HG02981 (cell line): ENCODE measurements at regions not wholly inside any gene's neighbourhood (a gene's known extent, or its start where the extent isn't known, plus 50 kb on each side); places are given as distances from the start of the nearest gene placed in this dataset.
"Not testable (repeated sequence)": the region's sequence is repeated elsewhere in the genome, so short reads cannot be mapped to it uniquely, and the experiment has no call there.

Source experiments
- ATAC-seq: cut with Tn5 transposase; IDR thresholded peaks from one replicate; pipeline ENCODE4 v1.9.1; 2021; ENCODE audit warnings: mild to moderate bottlenecking, moderate library complexity; ENCODE audit not compliant: unreplicated experiment

DNA sequence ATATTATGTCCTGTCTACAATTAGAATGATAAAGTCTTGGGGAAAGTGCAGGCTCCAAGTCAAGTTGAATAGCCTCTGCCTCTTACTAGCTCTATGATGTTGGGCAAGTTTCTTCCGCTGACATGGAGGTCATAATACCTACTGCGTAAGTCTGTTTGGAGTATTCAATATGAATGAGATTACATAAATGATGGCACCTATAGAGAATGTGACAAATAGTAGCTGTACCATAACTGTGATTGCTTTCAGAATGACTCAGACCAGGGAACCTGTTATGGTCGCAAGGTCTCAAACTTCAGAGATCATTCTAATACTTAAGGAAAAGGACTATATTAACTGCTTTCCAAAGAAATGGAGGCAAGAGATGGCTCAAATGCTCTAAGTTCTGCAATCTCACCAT, 94.0 kb upstream of the ABCA1 start:
- no peak for ATAC-seq

DNA sequence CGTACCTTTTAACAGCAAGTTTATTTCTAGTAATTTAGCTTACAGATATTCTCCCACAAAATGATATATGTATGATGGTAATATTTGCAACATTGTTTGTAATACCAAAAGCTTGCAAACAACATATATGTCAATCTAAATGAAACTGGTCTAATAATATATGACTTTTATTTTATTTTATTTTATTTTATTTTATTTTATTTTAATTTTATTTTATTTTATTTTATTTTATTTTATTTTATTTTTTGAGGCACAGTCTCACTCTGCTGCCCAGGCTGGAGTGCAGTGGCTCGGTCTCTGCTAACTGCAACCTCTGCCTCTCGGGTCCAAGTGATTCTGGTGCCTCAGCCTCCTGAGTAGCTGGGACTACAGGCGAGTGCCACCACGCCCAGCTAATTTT, 94.6 kb upstream of the ABCA1 start:
- ATAC-seq: not testable (repeated sequence)

DNA sequence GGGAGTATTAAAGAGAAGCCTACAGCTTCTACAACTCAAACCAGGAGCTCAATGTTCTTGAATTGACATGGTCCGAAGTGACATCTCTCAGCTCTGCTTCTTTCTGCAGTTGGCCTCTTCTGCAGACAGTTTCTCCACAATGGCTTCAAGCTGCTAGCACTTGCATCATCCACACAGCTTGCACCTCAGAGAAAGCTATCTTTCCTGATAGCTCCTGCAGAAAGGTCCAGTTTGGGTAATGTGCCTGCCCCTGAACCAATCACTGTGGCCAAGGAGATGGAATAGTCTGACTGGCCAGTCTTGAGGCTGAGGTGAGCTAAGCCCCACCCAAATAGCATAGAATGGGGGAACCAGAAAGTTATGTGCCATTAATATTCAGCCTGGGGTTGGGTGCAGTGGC, 95.8 kb upstream of the ABCA1 start:
- no peak for ATAC-seq

DNA sequence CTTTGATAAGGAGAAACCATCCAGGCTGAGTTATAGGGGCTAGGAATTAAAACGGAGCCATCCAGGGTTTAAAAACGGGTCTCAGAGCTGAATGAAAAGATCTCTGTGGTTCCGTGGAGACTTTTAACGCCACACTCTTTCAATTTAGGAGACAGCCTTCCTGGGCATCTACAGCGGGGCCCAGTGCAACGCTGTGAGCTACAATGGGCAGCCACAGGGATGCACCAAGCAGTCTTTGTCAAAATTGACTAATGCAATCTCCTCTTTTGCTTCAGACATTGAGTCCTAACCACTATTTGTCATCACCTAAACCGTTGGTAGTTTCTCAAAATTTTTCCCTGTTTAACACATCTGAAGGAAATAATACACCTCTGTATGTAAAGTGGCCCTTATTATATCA, 96.6 kb upstream of the ABCA1 start:
- no peak for ATAC-seq

DNA sequence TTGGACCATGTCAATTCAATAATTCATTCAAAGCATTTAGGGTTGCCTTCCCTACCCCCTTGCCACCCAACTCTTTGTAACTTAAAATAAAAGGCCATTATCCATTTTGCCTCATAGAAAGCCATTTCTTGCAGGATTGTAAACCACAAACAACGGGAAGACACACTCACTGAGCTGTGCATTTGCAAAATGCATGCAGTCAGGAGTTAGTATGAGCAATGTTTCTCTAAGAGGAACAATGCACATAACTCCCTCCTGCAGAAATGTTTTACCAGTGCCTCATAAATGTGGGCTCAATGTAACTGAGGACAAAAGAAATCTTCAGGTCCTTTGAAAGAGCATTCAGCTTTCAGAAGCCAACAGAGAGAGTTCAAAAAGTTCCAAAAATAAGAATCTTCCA, 98.5 kb upstream of the ABCA1 start:
- ATAC-seq: no peak

DNA sequence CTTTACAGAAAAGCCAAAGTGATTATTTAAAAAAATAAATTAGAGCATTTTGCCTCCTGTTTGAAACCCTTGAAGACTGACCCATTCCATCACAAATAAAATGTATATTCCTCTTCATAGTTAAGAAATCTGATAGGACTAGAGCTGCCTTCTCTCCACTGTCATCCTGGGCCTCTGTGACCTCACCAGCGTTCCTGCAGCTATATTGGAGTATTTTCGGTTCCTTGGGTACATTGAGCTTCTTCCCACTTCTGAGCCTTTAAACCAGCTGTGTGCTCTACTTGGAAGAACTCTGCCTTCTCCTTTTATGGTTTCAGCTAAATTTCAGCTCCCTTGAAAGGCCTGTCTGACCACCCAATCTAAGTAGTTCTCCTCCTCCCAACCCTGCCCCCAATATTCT, 99.1 kb upstream of the ABCA1 start:
- no peak for ATAC-seq

DNA sequence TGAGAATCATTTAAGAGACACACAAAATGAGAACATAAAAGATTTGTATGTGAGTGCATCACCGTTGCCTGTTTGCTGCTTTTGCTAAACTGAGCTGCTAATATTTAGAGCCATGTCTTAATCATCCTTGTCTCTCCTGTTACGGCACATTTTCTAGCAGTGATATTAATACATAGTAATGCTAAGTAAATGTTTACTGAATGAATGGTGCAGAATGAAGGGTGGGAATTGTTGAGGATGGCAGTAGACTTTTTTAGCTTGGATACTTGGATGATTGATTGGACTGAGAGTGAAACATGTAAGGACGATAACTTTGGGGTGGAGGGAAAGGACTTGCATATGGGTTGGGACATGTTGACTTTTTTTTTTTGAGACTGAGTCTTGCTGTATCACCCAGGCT, 102.3 kb upstream of the ABCA1 start:
- no peak for ATAC-seq

DNA sequence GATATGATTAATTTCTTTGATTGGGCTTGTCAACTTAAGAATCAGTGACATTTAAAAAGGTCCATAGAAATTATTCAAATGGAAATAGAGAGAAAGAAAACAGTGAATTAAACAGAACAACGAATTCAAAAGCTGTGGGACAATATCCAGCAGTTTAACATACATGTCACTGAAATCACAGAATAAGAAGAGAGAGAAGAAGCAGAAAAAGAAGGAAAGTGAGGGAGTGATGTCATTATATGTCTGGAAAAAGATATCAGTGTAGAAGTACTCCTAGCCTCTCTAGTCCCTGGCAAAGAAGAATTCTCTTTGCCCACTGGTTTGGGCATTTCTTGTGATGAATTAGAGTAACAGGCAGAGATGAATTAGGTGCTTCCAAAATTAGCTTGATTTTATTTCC, 109.2 kb upstream of the ABCA1 start:
- ATAC-seq: no peak

DNA sequence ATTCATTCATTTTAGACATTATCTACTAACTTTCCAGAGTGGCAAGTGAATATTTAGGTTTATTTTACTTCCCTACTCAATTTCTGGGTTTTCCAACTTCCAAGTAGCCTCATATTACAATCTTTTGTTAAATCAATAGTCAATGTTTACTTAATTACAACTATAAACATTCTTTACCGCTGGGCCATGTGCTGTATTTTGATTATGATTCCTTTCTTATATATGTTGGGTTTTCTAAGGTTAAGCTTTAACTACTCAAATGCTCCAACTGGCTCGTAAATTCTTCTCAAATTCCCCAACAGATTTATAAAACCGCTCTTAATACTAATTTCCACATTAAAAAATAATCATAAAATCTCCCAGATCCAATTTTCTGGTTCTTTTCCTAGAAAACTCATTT, 110.1 kb upstream of the ABCA1 start:
- no peak for ATAC-seq

DNA sequence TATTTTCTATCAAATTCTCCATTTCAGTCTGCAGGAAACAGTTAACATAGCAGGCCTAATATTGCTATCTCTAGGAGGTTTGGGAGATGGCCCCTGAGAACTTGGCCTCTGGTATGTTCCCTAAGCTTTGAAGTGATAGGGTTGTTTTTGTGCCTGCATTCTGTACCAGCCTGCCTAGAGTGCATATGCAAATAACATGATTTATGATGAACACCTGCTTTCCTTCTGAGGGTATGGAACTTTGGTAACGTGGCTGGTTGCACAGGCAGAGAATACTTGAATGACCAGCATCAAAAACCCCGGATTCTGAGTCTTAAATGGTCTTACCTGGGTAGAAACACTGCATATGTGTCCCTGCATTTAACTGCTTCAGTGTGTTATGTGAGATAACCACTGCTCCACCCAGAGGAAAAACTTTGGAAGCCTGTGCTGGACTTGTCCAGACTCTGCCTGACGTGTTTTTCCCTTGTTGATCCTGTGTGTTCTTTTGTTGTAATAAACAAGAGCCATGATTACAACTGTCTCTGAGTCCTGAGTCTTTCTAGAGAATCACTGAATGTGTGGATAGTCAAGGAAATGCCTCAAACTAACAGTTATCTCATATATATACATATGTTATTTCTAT, 111.3 kb upstream of the ABCA1 start:
- no peak for ATAC-seq

DNA sequence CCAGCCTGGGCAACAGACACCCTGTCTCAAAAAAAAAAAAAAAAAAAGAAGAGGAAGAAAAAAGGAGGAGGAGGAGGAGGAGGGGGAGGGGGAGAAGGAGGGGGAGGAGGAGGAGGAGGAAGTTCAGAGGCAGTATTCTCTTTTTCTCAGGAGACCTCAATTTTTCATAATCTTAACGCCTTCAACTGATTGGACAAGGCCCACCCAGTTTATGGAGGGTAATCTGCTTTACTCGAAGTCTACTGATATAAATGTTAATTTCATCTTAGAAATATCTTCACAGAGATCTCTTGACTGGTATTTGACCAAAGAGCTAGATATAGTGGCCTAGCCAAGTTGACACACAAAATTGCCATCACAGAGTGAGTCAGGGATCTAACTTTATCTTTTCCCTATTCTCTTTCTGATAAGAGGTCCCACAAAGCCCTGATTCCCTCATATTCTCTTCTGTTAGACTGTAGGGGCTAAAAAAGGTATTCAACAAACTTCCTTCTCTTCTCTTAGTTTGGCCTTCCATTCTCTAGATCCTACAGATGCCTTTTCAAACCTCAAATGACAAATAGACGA, 115.5 kb upstream of the ABCA1 start:
- no peak for ATAC-seq

DNA sequence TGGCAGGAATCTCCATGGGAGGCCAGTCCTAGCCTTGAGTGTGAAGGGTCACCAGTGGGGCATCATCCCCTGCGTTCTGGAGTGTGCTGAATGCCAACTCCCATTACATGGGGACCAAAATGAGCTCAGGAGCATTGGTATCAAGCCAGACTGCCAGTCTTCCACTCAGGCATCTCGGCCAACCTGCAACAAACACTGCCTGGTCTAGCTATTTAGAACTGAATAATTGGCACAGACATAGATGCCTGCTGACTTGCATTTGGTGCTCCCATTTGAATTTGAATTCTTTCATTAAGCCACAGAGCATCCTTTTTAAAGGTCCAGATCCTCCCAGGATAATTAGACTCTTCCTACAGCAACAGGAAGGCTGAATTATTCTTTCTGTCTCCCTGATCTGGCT, 116.6 kb upstream of the ABCA1 start:
- no peak for ATAC-seq

DNA sequence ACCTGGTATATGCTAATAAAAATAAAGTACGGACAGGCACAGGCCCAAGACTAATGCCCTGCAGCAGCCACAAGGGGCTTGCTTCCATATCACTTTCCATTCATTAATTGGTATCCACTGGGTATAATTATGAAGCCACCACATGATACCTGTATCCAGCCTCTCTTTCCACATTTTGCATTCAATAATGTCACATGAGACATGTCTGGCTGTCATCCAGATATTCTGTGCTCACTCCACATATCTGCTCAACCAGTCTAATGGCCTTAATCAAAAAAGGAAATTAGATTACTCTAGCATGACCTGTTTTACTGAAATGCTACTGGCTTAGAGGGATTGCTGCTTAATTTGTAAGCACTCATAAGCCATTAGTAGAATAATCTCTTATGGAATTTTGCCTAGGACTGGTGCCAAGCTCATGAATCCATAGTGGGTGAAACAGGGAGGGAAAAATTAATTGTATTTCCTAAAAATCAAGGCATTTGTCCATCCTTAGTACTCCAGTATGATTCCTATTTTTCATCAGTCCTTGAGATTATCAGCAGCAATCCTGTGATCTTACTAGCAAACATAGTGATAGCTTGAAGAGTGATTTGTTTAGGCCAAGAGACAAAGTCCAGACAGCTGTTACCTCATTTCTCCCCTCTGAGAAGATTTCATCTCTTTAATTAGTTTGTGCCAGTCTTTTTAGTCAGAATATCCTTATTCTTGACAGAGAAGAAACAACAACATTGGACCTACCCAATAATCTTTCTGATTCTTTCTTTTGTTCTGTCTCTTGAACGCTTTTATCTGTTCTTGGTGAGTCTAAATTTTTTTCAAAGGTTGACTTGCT, 119.2 kb upstream of the ABCA1 start:
- ATAC-seq: no peak

DNA sequence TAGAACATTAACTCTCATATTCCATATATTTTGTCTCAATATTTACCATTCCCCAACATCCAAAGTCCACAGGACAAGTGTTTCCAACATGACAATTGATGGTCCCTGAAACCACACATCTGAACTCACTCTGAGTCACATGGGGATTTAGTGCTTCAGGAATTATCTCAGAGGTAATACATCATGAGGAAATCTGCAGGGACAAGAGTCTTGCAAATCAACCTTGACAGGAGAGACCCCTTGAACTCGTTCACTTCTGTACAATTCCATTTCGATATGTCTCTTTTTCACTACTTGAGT, 119.7 kb upstream of the ABCA1 start:
- no peak for ATAC-seq

DNA sequence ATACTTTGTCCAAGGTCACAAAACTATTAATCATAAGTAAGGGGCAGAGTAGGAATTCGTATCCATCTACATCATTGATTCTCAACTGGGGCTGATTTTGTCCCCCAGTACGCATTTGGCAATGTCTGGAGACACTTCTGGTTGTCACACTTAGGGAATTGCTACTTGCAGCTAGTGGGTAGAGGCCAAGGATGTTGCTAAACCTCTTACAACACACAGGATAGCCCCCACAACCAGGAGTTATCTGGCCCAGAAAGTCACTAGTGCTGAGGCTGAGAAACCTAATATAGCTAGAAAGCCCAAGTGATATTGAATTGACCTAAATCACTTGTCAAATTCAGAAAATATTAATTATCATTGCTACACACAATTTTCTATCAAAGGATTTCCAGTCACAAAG, 120.4 kb upstream of the ABCA1 start:
- no peak for ATAC-seq

DNA sequence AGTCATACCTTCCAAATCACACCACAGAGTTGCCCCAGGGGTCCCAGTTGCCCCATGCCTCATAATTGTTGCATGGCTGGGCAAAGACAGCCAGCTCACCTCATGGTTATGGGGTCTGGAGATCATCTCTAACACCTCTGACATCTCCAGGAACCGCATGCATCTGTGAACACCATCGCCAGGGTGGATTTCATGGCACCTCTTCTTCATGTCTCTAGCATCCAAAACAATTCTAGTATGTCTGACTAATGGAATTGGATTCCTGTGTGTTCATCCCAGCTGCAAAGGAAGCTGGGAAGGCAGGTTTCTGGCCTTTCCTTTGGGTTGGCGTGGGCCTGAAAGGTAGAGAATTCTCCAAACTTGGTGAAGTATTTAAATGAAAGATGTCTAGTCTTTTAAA, 122.3 kb upstream of the ABCA1 start:
- ATAC-seq: no peak

DNA sequence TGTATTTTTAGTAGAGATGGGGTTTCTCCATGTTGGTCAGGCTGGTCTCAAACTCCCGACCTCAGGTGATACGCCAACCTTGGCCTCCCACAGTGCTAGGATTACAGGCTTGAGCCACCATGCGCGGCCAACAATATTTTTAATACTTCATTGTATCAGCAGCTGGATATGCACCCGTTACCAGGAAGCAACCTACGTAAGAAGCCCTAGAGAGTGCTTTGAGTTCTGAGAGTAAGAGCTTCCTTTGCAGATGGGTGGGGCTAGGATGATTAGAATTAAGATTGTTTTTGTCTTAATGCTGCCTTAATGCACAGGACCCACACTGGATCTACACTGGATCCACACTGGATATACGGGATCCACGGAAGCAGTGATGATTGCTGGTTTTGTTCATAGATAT, 123.9 kb upstream of the ABCA1 start:
- ATAC-seq: no peak

DNA sequence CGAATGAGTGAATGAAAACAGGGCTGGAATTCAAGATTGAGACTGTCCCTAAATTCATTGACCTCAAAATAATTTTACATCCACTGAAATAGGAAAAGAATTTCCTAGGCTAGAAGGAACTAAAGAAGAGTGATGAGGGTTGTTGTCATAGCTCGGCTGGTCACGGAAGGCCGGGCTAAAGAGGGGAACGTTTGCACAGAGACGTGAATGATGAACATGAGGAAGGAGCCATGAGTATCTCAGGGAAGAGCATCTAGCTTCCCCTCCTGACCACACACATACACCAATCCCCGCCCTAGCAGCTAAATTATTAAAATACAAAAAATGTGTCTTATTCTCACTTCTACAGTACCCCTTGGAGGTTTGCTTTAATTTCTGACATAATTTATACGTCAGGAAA, 124.4 kb upstream of the ABCA1 start:
- no peak for ATAC-seq

DNA sequence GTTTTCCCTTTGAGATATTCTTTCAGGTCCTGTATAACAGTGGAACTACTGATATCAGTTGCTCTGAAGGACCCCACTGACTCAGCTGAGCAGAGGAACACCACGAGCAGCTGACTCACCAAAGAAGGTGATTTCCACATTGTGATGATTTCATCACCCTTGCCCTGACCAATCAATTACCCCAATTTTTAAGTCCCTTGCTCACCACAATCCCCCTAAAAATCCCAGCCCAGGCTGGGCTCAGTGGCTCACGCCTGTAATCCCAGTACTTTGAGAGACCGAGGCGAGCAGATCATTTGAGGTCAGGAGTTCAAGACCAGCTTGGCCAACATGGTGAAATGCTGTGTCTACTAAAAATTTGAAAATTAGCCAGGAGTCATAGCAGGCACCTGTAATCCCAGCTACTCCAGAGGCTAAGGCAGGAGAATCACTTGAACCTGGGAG, 125.3 kb upstream of the ABCA1 start:
- ATAC-seq: peak; percentile 86

DNA sequence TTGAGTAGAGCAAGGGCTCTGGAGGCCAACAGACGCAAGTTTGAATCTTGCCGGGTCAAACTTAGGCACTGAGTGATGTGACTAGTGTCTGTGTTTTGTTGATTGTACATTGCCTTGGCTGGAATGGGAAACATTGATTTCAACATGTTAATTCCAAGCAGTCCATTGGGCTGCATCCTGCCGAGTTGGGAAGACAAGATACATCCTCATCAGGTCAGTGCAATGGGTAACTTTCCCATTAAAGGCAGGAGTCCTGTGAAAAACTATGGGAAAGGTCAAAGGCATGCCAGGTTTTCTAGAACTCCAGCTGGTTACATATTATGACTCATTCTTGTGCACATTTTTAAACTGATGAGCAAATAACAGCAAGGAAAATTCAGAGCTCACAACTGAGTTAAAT, 126.5 kb upstream of the ABCA1 start:
- ATAC-seq: no peak

DNA sequence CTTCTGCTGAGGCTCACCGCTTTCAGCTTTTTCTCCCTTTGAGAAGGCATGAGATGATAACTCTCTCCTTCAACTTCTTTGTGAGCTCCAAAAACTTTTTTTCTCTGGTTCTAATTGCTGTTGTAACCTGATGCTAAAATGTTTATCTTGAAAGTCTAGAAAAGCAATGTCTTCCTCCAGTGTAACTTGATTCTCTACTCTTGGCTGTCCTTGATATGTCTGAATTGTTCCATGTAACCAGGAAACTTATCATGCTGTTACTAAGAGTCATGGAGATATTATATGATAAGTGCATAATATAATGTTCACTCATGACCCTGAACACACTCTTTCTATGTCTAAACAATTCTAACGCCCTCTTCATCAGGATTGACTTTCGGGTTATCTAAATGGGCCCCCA, 128.0 kb upstream of the ABCA1 start:
- ATAC-seq: no peak

DNA sequence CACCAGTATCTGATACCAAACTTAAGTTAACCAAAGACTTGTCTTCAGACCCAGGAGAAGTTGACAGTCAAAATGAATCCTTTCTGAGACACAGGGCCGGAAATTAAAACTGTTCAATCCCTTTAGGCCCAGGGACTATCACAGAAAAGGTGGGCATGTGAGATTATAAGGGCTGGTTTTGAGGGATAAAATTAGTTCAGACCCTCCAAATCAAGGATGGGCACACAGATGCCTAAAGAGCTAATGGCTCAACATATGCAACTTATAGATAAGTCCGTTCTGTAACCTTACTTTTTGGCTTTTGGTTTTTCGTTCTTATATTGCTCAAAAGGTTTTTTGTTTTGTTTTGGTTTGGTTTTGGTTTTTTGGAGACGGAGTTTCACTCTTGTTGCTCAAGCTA, 129.6 kb upstream of the ABCA1 start:
- ATAC-seq: no peak

DNA sequence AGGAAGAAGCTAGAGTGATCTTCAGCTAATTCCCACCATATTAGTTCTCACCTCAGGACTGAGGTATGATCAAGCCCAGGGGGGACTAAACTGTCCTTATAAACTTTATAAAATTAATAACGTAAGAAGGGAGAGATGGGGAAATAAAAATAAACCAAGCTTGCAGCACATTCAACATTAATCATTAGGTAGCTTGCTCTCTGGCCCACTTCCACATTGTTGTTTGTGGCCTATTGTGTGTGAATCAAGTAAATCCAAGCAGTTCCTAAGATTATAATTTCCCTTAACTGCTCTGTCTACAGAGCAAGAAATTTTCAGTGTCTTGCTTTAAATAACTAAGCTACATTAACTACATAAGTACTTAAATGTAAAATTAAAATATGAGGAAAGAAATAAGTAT, 131.3 kb upstream of the ABCA1 start:
- no peak for ATAC-seq
